ENCODE measurements at regions not wholly inside any gene's neighbourhood (a gene's known extent, or its start where the extent isn't known, plus 50 kb on each side); places are given as distances from the start of the nearest gene placed in this dataset.
"Not testable (repeated sequence)": the region's sequence is repeated elsewhere in the genome, so short reads cannot be mapped to it uniquely, and the experiment has no call there.

- Mint-ChIP-seq H3K4me3 (no peak overlapping the region), H3K9me3 (peaks cover 8% of the 10 kb centered on the region), H3K4me1 (no peaks in the 10 kb centered on the region), H3K27me3 (no peaks in the 10 kb centered on the region), H3K36me3 (no peaks in the 10 kb centered on the region), H3K27ac (no peak overlapping the region)
- no peak for DNase-seq
Measured at GRCh38 chr3:80338366-80338765, 570.6 kb upstream of the ROBO1 start.

DNA sequence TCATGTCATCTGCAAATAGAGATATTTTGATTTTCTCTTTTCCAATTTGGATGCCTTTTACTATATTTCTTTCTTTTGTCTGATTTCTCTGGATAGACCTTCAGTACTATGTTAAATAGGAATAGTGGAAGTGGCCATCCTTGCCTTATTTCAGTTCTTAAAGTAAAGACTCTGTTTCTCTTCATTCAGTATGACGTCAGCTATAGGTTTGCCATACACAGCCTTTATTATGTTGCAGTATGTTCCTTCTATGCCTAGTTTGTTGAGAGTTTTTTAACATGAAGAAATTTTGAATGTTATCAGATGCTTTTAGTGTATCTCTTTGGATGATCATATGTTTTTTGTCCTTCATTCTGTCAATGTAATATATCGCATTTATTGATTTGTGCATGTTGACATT lies 566.7 kb upstream of the ROBO1 start:
- H3K4me1 Mint-ChIP-seq = no peaks in the 10 kb centered on the region
- no peak overlapping the region for H3K27ac Mint-ChIP-seq
- no peaks in the 10 kb centered on the region for H3K27me3 Mint-ChIP-seq
- peaks cover 5% of the 10 kb centered on the region for H3K9me3 Mint-ChIP-seq
- H3K36me3 Mint-ChIP-seq = no peaks in the 10 kb centered on the region
- H3K4me3 Mint-ChIP-seq = no peak overlapping the region
- no peak for DNase-seq

DNA sequence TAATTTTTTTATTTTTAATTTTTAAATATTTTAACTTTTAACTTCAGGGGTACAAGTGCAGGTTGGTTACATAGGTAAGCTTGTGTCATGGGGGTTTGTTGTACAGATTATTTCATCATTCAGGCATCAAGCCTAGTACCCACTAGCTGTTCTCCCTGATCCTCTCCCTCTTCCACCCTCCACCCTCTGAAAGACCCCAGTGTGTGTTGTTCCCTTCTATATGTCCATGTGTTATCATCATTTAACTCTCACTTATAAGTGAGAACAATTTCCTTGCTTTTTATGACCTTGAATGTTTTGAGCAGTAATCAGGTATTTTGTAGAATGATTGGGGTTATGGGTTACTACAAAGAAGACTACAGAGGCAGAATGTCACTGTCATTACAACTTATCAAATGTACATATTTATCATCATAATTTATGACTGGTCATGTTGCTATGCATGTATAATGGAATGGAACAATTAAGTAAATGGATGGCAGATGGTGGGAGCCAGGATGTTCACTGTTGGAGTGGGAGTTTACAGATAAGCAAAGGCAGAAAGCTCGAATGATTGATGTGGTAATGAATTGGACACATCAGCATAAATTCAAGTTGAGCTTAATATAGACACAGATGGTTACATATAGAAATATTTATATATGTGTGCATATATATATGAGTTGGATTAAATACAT lies 563.8 kb upstream of the ROBO1 start:
- DNase-seq = no peak
- peaks cover 3% of the 10 kb centered on the region for H3K9me3 Mint-ChIP-seq
- no peaks in the 10 kb centered on the region for H3K36me3 Mint-ChIP-seq
- no peaks in the 10 kb centered on the region for H3K27me3 Mint-ChIP-seq
- H3K27ac Mint-ChIP-seq = no peak overlapping the region
- H3K4me3 Mint-ChIP-seq = no peak overlapping the region
- no peaks in the 10 kb centered on the region for H3K4me1 Mint-ChIP-seq

DNA sequence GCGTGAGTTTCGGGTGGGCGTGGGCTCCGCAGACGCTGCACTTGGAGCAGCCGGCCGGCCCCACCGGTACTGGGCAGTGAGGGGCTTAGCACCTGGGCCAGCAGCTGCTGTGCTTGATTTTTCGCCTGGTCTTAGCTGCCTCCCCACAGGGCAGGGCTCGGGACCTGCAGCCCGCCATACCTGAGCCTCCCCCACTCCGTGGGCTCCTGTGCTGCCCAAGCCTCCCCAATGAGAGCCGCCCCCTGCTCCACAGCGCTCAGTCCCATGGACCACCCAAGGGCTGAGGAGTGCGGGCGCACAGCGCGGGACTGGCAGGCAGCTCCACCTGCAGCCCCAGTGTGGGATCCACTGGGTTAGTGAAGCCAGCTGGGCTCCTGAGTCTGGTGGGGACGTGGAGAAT lies 546.7 kb upstream of the ROBO1 start:
- H3K27me3 Mint-ChIP-seq, H3K4me1 Mint-ChIP-seq, DNase-seq, H3K36me3 Mint-ChIP-seq, H3K27ac Mint-ChIP-seq, H3K4me3 Mint-ChIP-seq: not testable (repeated sequence)
- peaks cover 14% of the 10 kb centered on the region for H3K9me3 Mint-ChIP-seq

- H3K4me3 Mint-ChIP-seq = no peak overlapping the region
- no peak for DNase-seq
- no peaks in the 10 kb centered on the region for H3K27me3 Mint-ChIP-seq
- H3K27ac Mint-ChIP-seq = no peak overlapping the region
- H3K36me3 Mint-ChIP-seq = no peaks in the 10 kb centered on the region
- H3K4me1 Mint-ChIP-seq = no peaks in the 10 kb centered on the region
- H3K9me3 Mint-ChIP-seq = peaks cover 9% of the 10 kb centered on the region
Measured at GRCh38 chr3:80308637-80309036, 540.8 kb upstream of the ROBO1 start.

DNA sequence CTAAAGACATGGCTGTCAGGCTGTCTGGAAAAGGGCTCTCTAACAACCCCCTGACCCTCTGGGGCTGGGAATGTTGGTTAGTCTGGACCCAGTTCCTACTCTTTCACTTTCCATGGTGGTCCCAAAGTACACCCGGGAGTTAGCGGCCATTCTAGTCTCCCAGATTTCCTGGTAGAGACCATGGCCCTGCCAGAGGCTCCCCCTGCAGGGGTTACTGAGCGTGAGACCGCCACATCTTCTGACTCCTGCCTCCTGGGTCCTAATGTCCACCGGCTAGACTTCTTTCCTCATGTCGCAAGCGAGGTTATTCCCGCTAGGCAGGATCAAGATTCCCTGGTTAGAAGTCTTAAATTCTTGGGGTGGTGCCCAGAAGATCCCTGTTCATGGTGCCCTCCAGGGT lies 540.0 kb upstream of the ROBO1 start:
- Mint-ChIP-seq H3K36me3 (no peaks in the 10 kb centered on the region), H3K27ac (no peak overlapping the region), H3K4me1 (no peaks in the 10 kb centered on the region), H3K4me3 (no peak overlapping the region), H3K9me3 (peaks cover 6% of the 10 kb centered on the region), H3K27me3 (no peaks in the 10 kb centered on the region)
- DNase-seq = no peak

DNA sequence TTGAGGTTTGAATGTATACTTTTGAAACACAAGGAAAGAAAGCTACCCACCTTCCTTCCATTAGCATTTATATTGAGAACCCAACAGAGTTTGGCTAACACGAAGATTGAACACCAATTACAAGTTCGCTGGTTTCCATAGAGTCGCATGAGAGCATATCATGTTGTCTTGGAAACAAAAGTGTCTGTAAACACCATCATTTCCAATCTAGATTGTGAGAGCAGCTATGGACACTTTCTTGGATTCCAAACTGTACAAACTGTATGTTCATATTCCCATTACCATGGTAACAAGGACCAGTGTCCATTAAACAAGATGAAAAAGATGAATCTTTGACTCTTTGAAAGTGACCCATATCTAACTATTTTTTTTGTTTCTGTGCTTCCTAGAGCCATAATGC lies 529.9 kb upstream of the ROBO1 start:
- Mint-ChIP-seq H3K4me3 (no peak overlapping the region), H3K36me3 (no peaks in the 10 kb centered on the region), H3K9me3 (peaks cover 7% of the 10 kb centered on the region), H3K27ac (no peak overlapping the region), H3K27me3 (no peaks in the 10 kb centered on the region), H3K4me1 (no peaks in the 10 kb centered on the region)
- DNase-seq = no peak

GRCh38 chr3:80285388-80285787 lies 517.6 kb upstream of the ROBO1 start:
- Mint-ChIP-seq H3K4me3 (no peak overlapping the region), H3K4me1 (no peaks in the 10 kb centered on the region), H3K9me3 (peaks cover 7% of the 10 kb centered on the region), H3K27ac (no peak overlapping the region), H3K36me3 (no peaks in the 10 kb centered on the region), H3K27me3 (no peaks in the 10 kb centered on the region)
- no peak for DNase-seq

- H3K4me1 Mint-ChIP-seq = no peaks in the 10 kb centered on the region
- H3K4me3 Mint-ChIP-seq = no peak overlapping the region
- no peaks in the 10 kb centered on the region for H3K36me3 Mint-ChIP-seq
- DNase-seq = no peak
- no peak overlapping the region for H3K27ac Mint-ChIP-seq
- H3K27me3 Mint-ChIP-seq = no peaks in the 10 kb centered on the region
- H3K9me3 Mint-ChIP-seq = peaks cover 7% of the 10 kb centered on the region
Measured at GRCh38 chr3:80283783-80284182, 516.0 kb upstream of the ROBO1 start.

DNA sequence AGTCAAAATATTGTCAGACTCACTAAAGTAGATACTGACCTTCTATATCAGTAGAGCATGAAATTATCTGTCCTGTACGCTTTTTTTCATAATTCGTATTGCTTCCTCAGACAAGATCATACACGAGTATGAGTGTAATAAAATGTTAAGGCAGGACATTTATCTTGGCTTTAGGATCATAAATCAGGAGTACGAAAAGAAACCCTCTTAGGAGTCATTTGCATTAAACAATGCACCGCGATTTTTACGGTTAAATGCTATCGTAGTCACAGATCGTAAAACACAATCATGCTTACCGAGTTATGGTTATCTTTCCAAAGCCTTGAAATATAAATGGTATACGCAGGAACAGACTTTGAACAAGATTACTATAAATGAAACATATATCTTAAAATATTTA lies 510.3 kb upstream of the ROBO1 start:
- Mint-ChIP-seq H3K27ac (no peak overlapping the region), H3K36me3 (no peaks in the 10 kb centered on the region), H3K4me3 (no peak overlapping the region), H3K9me3 (peaks cover 7% of the 10 kb centered on the region), H3K27me3 (no peaks in the 10 kb centered on the region), H3K4me1 (no peaks in the 10 kb centered on the region)
- DNase-seq = no peak

GRCh38 chr3:80275120-80275519 lies 507.3 kb upstream of the ROBO1 start:
- no peak for DNase-seq
- peaks cover 6% of the 10 kb centered on the region for H3K9me3 Mint-ChIP-seq
- no peak overlapping the region for H3K27ac Mint-ChIP-seq
- H3K27me3 Mint-ChIP-seq = no peaks in the 10 kb centered on the region
- no peak overlapping the region for H3K4me3 Mint-ChIP-seq
- no peaks in the 10 kb centered on the region for H3K36me3 Mint-ChIP-seq
- H3K4me1 Mint-ChIP-seq = no peaks in the 10 kb centered on the region

DNA sequence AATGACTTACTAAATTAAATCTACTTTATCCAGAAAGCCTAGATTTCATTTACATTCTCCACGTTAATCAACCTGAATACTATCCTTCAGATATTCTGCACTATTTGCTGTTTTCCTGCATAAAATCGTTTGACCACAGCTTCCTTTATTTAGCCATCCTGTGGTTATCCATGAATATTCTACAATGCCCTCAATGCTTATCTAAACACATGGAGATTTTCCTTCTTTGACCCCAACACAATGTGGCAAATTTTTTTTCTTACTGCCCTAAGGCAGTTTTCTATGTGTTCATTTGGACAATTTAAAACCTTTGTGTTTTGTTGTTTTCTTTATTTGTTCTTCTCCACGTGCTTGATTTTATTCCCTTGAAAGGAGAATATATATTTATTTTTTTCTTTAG lies 495.5 kb upstream of the ROBO1 start:
- DNase-seq = no peak
- Mint-ChIP-seq H3K9me3 (peaks cover 3% of the 10 kb centered on the region), H3K4me1 (no peaks in the 10 kb centered on the region), H3K36me3 (no peaks in the 10 kb centered on the region), H3K4me3 (no peak overlapping the region), H3K27me3 (no peaks in the 10 kb centered on the region), H3K27ac (no peak overlapping the region)

DNA sequence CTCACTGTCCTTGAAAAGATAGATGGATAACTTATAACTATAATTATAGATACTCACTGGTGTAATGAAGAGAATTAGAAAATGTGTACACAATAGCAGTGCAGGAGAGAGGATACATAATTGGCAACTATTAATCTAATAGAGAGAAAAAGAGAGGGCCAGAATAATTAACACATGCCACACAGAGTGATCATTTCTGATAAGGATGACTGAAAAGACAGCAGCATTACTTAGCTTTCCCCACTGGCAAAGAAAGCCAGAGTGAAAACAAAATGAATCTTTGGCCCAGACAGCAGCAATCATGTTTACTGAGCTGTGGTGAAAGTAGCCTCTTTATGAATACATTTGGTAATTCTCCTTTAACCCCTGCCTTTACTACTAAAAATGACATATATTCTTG lies 493.3 kb upstream of the ROBO1 start:
- no peaks in the 10 kb centered on the region for H3K9me3 Mint-ChIP-seq
- no peak overlapping the region for H3K4me3 Mint-ChIP-seq
- no peaks in the 10 kb centered on the region for H3K4me1 Mint-ChIP-seq
- H3K27ac Mint-ChIP-seq = no peak overlapping the region
- H3K36me3 Mint-ChIP-seq = no peaks in the 10 kb centered on the region
- no peak for DNase-seq
- H3K27me3 Mint-ChIP-seq = no peaks in the 10 kb centered on the region

DNA sequence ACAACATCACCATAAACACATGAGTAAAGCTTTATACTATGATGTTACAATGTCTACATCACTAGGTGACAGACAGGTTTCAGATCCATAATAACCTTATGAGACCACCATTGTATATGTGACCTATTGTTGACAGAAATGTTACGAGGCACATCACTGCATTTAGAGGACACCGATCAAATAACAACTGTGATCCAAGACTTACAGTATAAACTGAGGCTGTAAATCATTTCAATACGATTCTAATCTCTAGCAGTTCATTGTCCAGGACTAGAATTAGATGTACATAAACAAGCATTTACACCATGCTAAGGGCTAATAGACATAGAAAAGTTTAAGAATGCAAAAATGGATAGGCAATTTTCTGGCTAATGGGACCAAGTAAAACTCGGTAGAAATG lies 491.9 kb upstream of the ROBO1 start:
- no peak overlapping the region for H3K4me3 Mint-ChIP-seq

GRCh38 chr3:80252113-80252512 lies 484.3 kb upstream of the ROBO1 start:
- Mint-ChIP-seq H3K4me3 (no peak overlapping the region), H3K9me3 (peaks cover 26% of the 10 kb centered on the region), H3K27ac (no peak overlapping the region), H3K27me3 (no peaks in the 10 kb centered on the region), H3K4me1 (no peaks in the 10 kb centered on the region), H3K36me3 (no peaks in the 10 kb centered on the region)
- DNase-seq = no peak

More for the DNA sequence above, 491.9 kb upstream of the ROBO1 start:
- Mint-ChIP-seq H3K4me1 (no peaks in the 10 kb centered on the region), H3K9me3 (no peaks in the 10 kb centered on the region), H3K27ac (no peak overlapping the region), H3K27me3 (no peaks in the 10 kb centered on the region), H3K36me3 (no peaks in the 10 kb centered on the region)
- DNase-seq = no peak

- Mint-ChIP-seq H3K27ac (no peak overlapping the region), H3K27me3 (no peaks in the 10 kb centered on the region), H3K4me3 (no peak overlapping the region), H3K9me3 (peaks cover 29% of the 10 kb centered on the region), H3K36me3 (no peaks in the 10 kb centered on the region), H3K4me1 (no peaks in the 10 kb centered on the region)
- DNase-seq = no peak
Measured at GRCh38 chr3:80247766-80248165, 480.0 kb upstream of the ROBO1 start.

DNA sequence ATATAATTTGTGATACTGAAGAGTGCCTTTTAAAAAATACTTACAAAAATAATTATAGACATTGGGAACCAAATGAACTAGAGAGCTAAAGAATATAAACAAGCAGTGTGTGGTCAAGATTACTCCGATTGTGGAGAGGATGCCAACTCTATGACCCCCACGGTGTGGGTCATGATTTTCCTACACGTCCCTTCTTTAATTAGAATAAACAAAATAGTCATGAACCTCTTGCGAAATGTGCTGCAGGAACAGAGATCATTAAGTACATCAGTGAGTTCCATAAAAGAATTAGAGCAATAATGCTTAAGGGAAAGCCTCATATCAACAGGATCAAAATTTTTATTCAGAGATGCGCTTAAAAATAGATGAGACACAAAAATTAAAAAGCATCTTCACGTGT lies 476.6 kb upstream of the ROBO1 start:
- H3K36me3 Mint-ChIP-seq = no peaks in the 10 kb centered on the region
- no peak overlapping the region for H3K4me3 Mint-ChIP-seq
- H3K4me1 Mint-ChIP-seq = no peaks in the 10 kb centered on the region
- no peak overlapping the region for H3K27ac Mint-ChIP-seq
- H3K9me3 Mint-ChIP-seq = peaks cover 15% of the 10 kb centered on the region
- DNase-seq = no peak
- no peaks in the 10 kb centered on the region for H3K27me3 Mint-ChIP-seq
